Caco-2 (cell line): ENCODE measurements at regions not wholly inside any gene's neighbourhood (a gene's known extent, or its start where the extent isn't known, plus 50 kb on each side); places are given as distances from the start of the nearest gene placed in this dataset.

ENCODE experiments used
- BruUV-seq: library from RNA; stranded (reverse); fragments of 400-500 nt; replicated peaks from 2 replicates; lab custom pipeline; 2021; lab: Mats Ljungman, UMichigan
- CTCF ChIA-PET: fragments of 300-600 bp; sonication (Branson Sonifier 250); formaldehyde crosslinking; loops from one replicate; lab custom pipeline; 2022; ENCODE audit warnings: antibody characterized with exemption; lab: Charles Lee
- POLR2A ChIA-PET: fragments of 300-600 bp; sonication (Branson Sonifier 250); formaldehyde crosslinking; loops from one replicate; lab custom pipeline; 2022; ENCODE audit warnings: antibody characterized with exemption; lab: Charles Lee
- DNase-seq, 2 experiments: peaks; one replicate each; pipeline versions ENCODE4 v3.0.0 to v3.0.0-alpha.2; 2020 to 2022
- H3K27me3 ChIP-seq: replicated peaks from 2 replicates; pipeline ENCODE4 v1.6.0; 2011; ENCODE audit warnings: low read length; ENCODE audit not compliant: control insufficient read depth, insufficient read depth
- H3K36me3 ChIP-seq: 2 replicates; pipeline ENCODE4 v1.5.1; 2011; ENCODE audit warnings: low read length; ENCODE audit not compliant: control insufficient read depth, insufficient read depth
- H3K4me1 ChIP-seq: fragments of 250-450 bp; sonication (Bioruptor Pico); 2 replicates; pipeline ENCODE4 v1.5.1; 2020; ENCODE audit warnings: mild to moderate bottlenecking
- H3K4me3 ChIP-seq: 2 replicates; pipeline ENCODE4 v1.5.1; 2011; ENCODE audit warnings: low read depth, mild to moderate bottlenecking, control low read depth, low read length
- H3K9me3 ChIP-seq: fragments of 250-450 bp; sonication (Bioruptor Pico); 2 replicates; pipeline ENCODE4 v1.5.1; 2020; ENCODE audit warnings: mild to moderate bottlenecking, moderate library complexity
- H3K27ac Mint-ChIP-seq: one replicate; pipeline ENCODE4 v1.8.0; 2022; ENCODE audit warnings: mixed read lengths; ENCODE audit not compliant: unreplicated experiment
- H3K27me3 Mint-ChIP-seq: one replicate; pipeline ENCODE4 v1.8.0; 2022; ENCODE audit warnings: mixed read lengths; ENCODE audit not compliant: insufficient read depth, unreplicated experiment
- H3K36me3 Mint-ChIP-seq: one replicate; pipeline ENCODE4 v1.8.0; 2022; ENCODE audit warnings: mild to moderate bottlenecking, mixed read lengths; ENCODE audit not compliant: insufficient read depth, unreplicated experiment
- H3K4me1 Mint-ChIP-seq: one replicate; pipeline ENCODE4 v1.8.0; 2022; ENCODE audit warnings: low read depth, mixed read lengths; ENCODE audit not compliant: unreplicated experiment
- H3K4me3 Mint-ChIP-seq: one replicate; pipeline ENCODE4 v1.8.0; 2022; ENCODE audit warnings: mild to moderate bottlenecking, moderate library complexity, mixed read lengths; ENCODE audit not compliant: unreplicated experiment
- H3K9me3 Mint-ChIP-seq: one replicate; pipeline ENCODE4 v1.8.0; 2022; ENCODE audit warnings: mixed read lengths; ENCODE audit not compliant: unreplicated experiment
- intact Hi-C: fragments of 100-400 bp; cut with micrococcal nuclease; formaldehyde crosslinking; loops from one replicate; pipeline ENCODE4 v1.10.0; 2022; ENCODE audit not compliant: unreplicated experiment
- TF ChIP-seq, protein P1 (sequence below), 2 experiments: fragments of 200-600 bp in 1 of 2; IDR thresholded peaks; 1 replicate in 1 of 2; 2 replicates in 1 of 2; pipeline versions ENCODE4 v1.5.1 to v1.8.0; 2011 to 2022; ENCODE audit warnings: antibody characterized with exemption in 1 of 2, control low read depth in 1 of 2, inconsistent platforms in 1 of 2, low read depth in 1 of 2, low read length in 1 of 2, mild to moderate bottlenecking in 1 of 2, moderate library complexity in 1 of 2; ENCODE audit not compliant: insufficient read depth in 1 of 2, severe bottlenecking in 1 of 2, unreplicated experiment in 1 of 2

- H3K4me3 Mint-ChIP-seq: no peak overlapping the region
- no peaks in the 10 kb centered on the region for H3K9me3 Mint-ChIP-seq
- Histone ChIP-seq H3K27me3 (no peaks in the 10 kb centered on the region), H3K36me3 (no peaks in the 10 kb centered on the region), H3K4me3 (no peak overlapping the region), H3K4me1 (no peaks in the 10 kb centered on the region), H3K9me3 (no peaks in the 10 kb centered on the region)
- H3K4me1 Mint-ChIP-seq: peaks cover 9% of the 10 kb centered on the region
- no peak overlapping the region for H3K27ac Mint-ChIP-seq
- no peak for DNase-seq
- TF ChIP-seq, protein P1, sequence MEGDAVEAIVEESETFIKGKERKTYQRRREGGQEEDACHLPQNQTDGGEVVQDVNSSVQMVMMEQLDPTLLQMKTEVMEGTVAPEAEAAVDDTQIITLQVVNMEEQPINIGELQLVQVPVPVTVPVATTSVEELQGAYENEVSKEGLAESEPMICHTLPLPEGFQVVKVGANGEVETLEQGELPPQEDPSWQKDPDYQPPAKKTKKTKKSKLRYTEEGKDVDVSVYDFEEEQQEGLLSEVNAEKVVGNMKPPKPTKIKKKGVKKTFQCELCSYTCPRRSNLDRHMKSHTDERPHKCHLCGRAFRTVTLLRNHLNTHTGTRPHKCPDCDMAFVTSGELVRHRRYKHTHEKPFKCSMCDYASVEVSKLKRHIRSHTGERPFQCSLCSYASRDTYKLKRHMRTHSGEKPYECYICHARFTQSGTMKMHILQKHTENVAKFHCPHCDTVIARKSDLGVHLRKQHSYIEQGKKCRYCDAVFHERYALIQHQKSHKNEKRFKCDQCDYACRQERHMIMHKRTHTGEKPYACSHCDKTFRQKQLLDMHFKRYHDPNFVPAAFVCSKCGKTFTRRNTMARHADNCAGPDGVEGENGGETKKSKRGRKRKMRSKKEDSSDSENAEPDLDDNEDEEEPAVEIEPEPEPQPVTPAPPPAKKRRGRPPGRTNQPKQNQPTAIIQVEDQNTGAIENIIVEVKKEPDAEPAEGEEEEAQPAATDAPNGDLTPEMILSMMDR (IDR thresholded peaks at IDR 0.05; ENCODE audit: insufficient read depth in 1 of 2, low read depth in 1 of 2, low read length in 1 of 2, severe bottlenecking in 1 of 2, unreplicated experiment in 1 of 2): no peak
- ChIA-PET CTCF (no interaction called here), POLR2A (no interaction called here)
- intact Hi-C loops: no loop called here
- no TSS peak for BruUV-seq
- H3K36me3 Mint-ChIP-seq: no peaks in the 10 kb centered on the region
- H3K27me3 Mint-ChIP-seq: peaks cover under 1% of the 10 kb centered on the region
Observed at GRCh38 chrX:19177721-19178120, 55.5 kb upstream of the ADGRG2 start.

GRCh38 chrX:19178402-19178801 lies 56.1 kb upstream of the ADGRG2 start:
- CTCF ChIA-PET: no interaction called here
- no peaks in the 10 kb centered on the region for H3K9me3 Mint-ChIP-seq
- peaks cover 2% of the 10 kb centered on the region for H3K27me3 Mint-ChIP-seq

GRCh38 chrX:19179389-19179788 lies 57.1 kb upstream of the ADGRG2 start:
- Mint-ChIP-seq H3K4me3 (no peak overlapping the region), H3K36me3 (no peaks in the 10 kb centered on the region), H3K27ac (no peak overlapping the region), H3K9me3 (no peaks in the 10 kb centered on the region), H3K27me3 (peaks cover 2% of the 10 kb centered on the region), H3K4me1 (peaks cover 9% of the 10 kb centered on the region)
- Histone ChIP-seq H3K36me3 (no peaks in the 10 kb centered on the region), H3K4me3 (no peak overlapping the region), H3K9me3 (no peaks in the 10 kb centered on the region), H3K27me3 (no peaks in the 10 kb centered on the region), H3K4me1 (no peaks in the 10 kb centered on the region)
- ChIA-PET POLR2A (no interaction called here), CTCF (no interaction called here)
- intact Hi-C loops: no loop called here
- TF ChIP-seq, protein P1 (IDR thresholded peaks at IDR 0.05; ENCODE audit: insufficient read depth in 1 of 2, low read depth in 1 of 2, low read length in 1 of 2, severe bottlenecking in 1 of 2, unreplicated experiment in 1 of 2): no peak
- DNase-seq: no peak
- BruUV-seq: no TSS peak

More at GRCh38 chrX:19178402-19178801, 56.1 kb upstream of the ADGRG2 start:
- intact Hi-C loops: no loop called here
- no peak for DNase-seq
- no peak overlapping the region for H3K27ac Mint-ChIP-seq
- H3K4me1 Mint-ChIP-seq: peaks cover 9% of the 10 kb centered on the region
- TF ChIP-seq, protein P1 (IDR thresholded peaks at IDR 0.05; ENCODE audit: insufficient read depth in 1 of 2, low read depth in 1 of 2, low read length in 1 of 2, severe bottlenecking in 1 of 2, unreplicated experiment in 1 of 2): no peak
- H3K4me3 Mint-ChIP-seq: no peak overlapping the region
- no peaks in the 10 kb centered on the region for H3K27me3 ChIP-seq
- no peaks in the 10 kb centered on the region for H3K36me3 Mint-ChIP-seq
- no peaks in the 10 kb centered on the region for H3K9me3 ChIP-seq
- no peak overlapping the region for H3K4me3 ChIP-seq
- no peaks in the 10 kb centered on the region for H3K36me3 ChIP-seq
- POLR2A ChIA-PET: no interaction called here
- no peaks in the 10 kb centered on the region for H3K4me1 ChIP-seq
- no TSS peak for BruUV-seq
